ENCODE measurements at regions not wholly inside any gene's neighbourhood (a gene's known extent, or its start where the extent isn't known, plus 50 kb on each side); places are given as distances from the start of the nearest gene placed in this dataset.

- no peak for DNase-seq
Observed at GRCh38 chr15:70281811-70282307, 184.1 kb upstream of the TLE3 start.

- DNase-seq: no peak
Observed at GRCh38 chr15:70281261-70281810, 183.6 kb upstream of the TLE3 start.

- DNase-seq: no peak
Observed at GRCh38 chr15:70280781-70281180, 183.1 kb upstream of the TLE3 start.

- DNase-seq: no peak
Observed at GRCh38 chr15:70279096-70279495, 181.4 kb upstream of the TLE3 start.

GRCh38 chr15:70278644-70279043 lies 180.9 kb upstream of the TLE3 start:
- no peak for DNase-seq

- no peak for DNase-seq
Observed at GRCh38 chr15:70277556-70277955, 179.8 kb upstream of the TLE3 start.

- DNase-seq: no peak
Observed at GRCh38 chr15:70276401-70276800, 178.7 kb upstream of the TLE3 start.

GRCh38 chr15:70275461-70276138 lies 177.9 kb upstream of the TLE3 start:
- no peak for DNase-seq

GRCh38 chr15:70274908-70275307 lies 177.2 kb upstream of the TLE3 start:
- no peak for DNase-seq

- no peak for DNase-seq
Observed at GRCh38 chr15:70274255-70274880, 176.7 kb upstream of the TLE3 start.

GRCh38 chr15:70273808-70274207 lies 176.1 kb upstream of the TLE3 start:
- DNase-seq: no peak

GRCh38 chr15:70272565-70273355 lies 175.0 kb upstream of the TLE3 start:
- DNase-seq: no peak

GRCh38 chr15:70271422-70272088 lies 173.8 kb upstream of the TLE3 start:
- DNase-seq: no peak

- DNase-seq: no peak
Observed at GRCh38 chr15:70270752-70271111, 173.0 kb upstream of the TLE3 start.

- no peak for DNase-seq
Observed at GRCh38 chr15:70269991-70270751, 172.5 kb upstream of the TLE3 start.

- no peak for DNase-seq
Observed at GRCh38 chr15:70269311-70269911, 171.7 kb upstream of the TLE3 start.

- DNase-seq: no peak
Observed at GRCh38 chr15:70268698-70269251, 171.1 kb upstream of the TLE3 start.

- no peak for DNase-seq
Observed at GRCh38 chr15:70267879-70268278, 170.2 kb upstream of the TLE3 start.

- no peak for DNase-seq
Observed at GRCh38 chr15:70267306-70267705, 169.6 kb upstream of the TLE3 start.

- DNase-seq: peak; percentile 66 to 68
Observed at GRCh38 chr15:70266412-70267121, 168.8 kb upstream of the TLE3 start.
